GM23338 (cell line): ENCODE measurements at regions not wholly inside any gene's neighbourhood (a gene's known extent, or its start where the extent isn't known, plus 50 kb on each side); places are given as distances from the start of the nearest gene placed in this dataset.
"Not testable (repeated sequence)": the region's sequence is repeated elsewhere in the genome, so short reads cannot be mapped to it uniquely, and the experiment has no call there.

Experiments
- CREB1 ChIP-seq: fragments of 250-450 bp; sonication (Bioruptor Pico); IDR thresholded peaks from 2 replicates; pipeline ENCODE4 v1.5.0; 2020; ENCODE audit warnings: low read depth, mild to moderate bottlenecking, moderate library complexity
- CTCF ChIP-seq, 2 experiments: fragments of 200-600 bp in 1 of 2; sonication (generic) in 1 of 2; conservative IDR thresholded peaks; 2 replicates each; pipeline versions ENCODE4 v1.5.1 to v1.6.1; 2016 to 2017; ENCODE audit warnings: antibody characterized with exemption in 2 of 2, low read depth in 2 of 2, mild to moderate bottlenecking in 2 of 2, moderate library complexity in 1 of 2
- EZH2 ChIP-seq: fragments of 200-600 bp; sonication (generic); IDR thresholded peaks from one replicate; pipeline ENCODE4 v1.8.0; 2017; ENCODE audit warnings: antibody characterized with exemption, mild to moderate bottlenecking, low read depth; ENCODE audit not compliant: unreplicated experiment
- EZH2phosphoT487 ChIP-seq: fragments of 200-600 bp; sonication (generic); IDR thresholded peaks from one replicate; pipeline ENCODE4 v1.8.1; 2018; ENCODE audit warnings: antibody characterized with exemption; ENCODE audit not compliant: unreplicated experiment
- JUNB ChIP-seq: IDR thresholded peaks from one replicate; pipeline ENCODE4 v1.6.1; 2016; ENCODE audit warnings: antibody characterized with exemption; ENCODE audit not compliant: unreplicated experiment
- POLR2AphosphoS5 ChIP-seq: IDR thresholded peaks from 2 replicates; pipeline ENCODE4 v1.6.1; 2016; ENCODE audit warnings: antibody characterized with exemption, low read depth
- REST ChIP-seq: IDR thresholded peaks from one replicate; pipeline ENCODE4 v1.6.1; 2018; ENCODE audit warnings: antibody characterized with exemption; ENCODE audit not compliant: unreplicated experiment
- ZNF114 ChIP-seq: fragments of 250-450 bp; sonication (Bioruptor Pico); IDR thresholded peaks from 2 replicates; pipeline ENCODE4 v1.5.0; 2020; ENCODE audit warnings: mild to moderate bottlenecking, moderate library complexity
- TF ChIP-seq, protein P1 (sequence below): IDR thresholded peaks from 2 replicates; pipeline ENCODE4 v1.6.1; 2016; ENCODE audit warnings: antibody characterized with exemption

GRCh38 chr2:91749665-91750064 is 3058.2 kb downstream of the RPIA start:
- not testable (repeated sequence) for TF ChIP-seq POLR2AphosphoS5; REST; CTCF (conservative IDR thresholded peaks at IDR 0.05; ENCODE audit: low read depth in 2 of 2); EZH2phosphoT487; EZH2; ZNF114; CREB1 (CRISPR knock-in tag); JUNB
- TF ChIP-seq, protein P1, sequence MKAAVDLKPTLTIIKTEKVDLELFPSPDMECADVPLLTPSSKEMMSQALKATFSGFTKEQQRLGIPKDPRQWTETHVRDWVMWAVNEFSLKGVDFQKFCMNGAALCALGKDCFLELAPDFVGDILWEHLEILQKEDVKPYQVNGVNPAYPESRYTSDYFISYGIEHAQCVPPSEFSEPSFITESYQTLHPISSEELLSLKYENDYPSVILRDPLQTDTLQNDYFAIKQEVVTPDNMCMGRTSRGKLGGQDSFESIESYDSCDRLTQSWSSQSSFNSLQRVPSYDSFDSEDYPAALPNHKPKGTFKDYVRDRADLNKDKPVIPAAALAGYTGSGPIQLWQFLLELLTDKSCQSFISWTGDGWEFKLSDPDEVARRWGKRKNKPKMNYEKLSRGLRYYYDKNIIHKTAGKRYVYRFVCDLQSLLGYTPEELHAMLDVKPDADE: not testable (repeated sequence)
